Fibroblast of lung (primary cell): ENCODE measurements at regions not wholly inside any gene's neighbourhood (a gene's known extent, or its start where the extent isn't known, plus 50 kb on each side); places are given as distances from the start of the nearest gene placed in this dataset.

Experiments used
- CTCF ChIP-seq, 2 donors: IDR thresholded peaks in 1 of 2; conservative IDR thresholded peaks in 1 of 2; 1 replicate in 1 of 2; 2 replicates in 1 of 2; pipeline ENCODE4 v1.5.1; 2011 to 2012; ENCODE audit warnings: low read length in 2 of 2, control low read depth in 1 of 2, inconsistent platforms in 1 of 2, low read depth in 1 of 2, mild to moderate bottlenecking in 1 of 2
- EZH2 ChIP-seq: IDR thresholded peaks from 2 replicates; pipeline ENCODE4 v1.5.1; 2012; ENCODE audit warnings: low read length, control low read depth, mild to moderate bottlenecking; ENCODE audit errors: missing control alignments

GRCh38 chr5:115387816-115388215 lies 91.4 kb upstream of the CCDC112 start:
- no peak for TF ChIP-seq EZH2
- no peak for TF ChIP-seq CTCF (conservative IDR thresholded peaks at IDR 0.05 in 1 of 2, IDR thresholded peaks at IDR 0.05 in 1 of 2; ENCODE audit: low read depth in 1 of 2, low read length in 2 of 2)
